NCI-H345 treated with DMSO at 0.1 percent for 48 hours (cell line): ENCODE measurements at regions not wholly inside any gene's neighbourhood (a gene's known extent, or its start where the extent isn't known, plus 50 kb on each side); places are given as distances from the start of the nearest gene placed in this dataset.
"Not testable (repeated sequence)": the region's sequence is repeated elsewhere in the genome, so short reads cannot be mapped to it uniquely, and the experiment has no call there.

Source experiments
- DNase-seq: peaks from one replicate; lab custom pipeline; 2025; ENCODE audit not compliant: unreplicated experiment; lab: John Stamatoyannopoulos, UW

- DNase-seq, result no peak
Observed at GRCh38 chr4:150021483-150021882, 56.8 kb upstream of the DCLK2 start.

DNA sequence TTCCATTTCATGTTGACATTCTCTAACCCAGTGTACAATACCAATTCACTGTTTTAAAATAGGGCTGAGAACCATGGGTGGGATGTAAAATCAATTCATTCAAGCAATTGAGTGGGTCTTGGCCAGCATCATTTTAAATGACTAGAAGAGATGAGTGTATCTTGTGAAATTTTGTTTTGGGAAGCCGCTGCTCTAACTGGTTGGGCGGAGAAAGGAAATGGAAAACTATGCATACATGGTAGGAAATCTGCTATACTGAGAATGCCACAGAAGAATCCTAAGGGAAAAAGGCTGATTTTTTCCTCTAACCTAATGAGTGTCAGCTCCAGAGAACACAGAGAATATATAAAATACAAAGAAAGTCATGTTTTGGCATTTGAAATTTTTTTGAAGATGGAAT is 54.8 kb upstream of the DCLK2 start:
- DNase-seq, result no peak

- DNase-seq, result not testable (repeated sequence)
Observed at GRCh38 chr4:150026987-150027386, 51.3 kb upstream of the DCLK2 start.
